HL-60 (cell line): ENCODE measurements at regions not wholly inside any gene's neighbourhood (a gene's known extent, or its start where the extent isn't known, plus 50 kb on each side); places are given as distances from the start of the nearest gene placed in this dataset.
"Not testable (repeated sequence)": the region's sequence is repeated elsewhere in the genome, so short reads cannot be mapped to it uniquely, and the experiment has no call there.

Experiments
- CTCF ChIP-seq: IDR thresholded peaks from one replicate; pipeline ENCODE4 v1.5.1; 2011; ENCODE audit warnings: low read length, control low read depth, inconsistent platforms; ENCODE audit not compliant: insufficient read depth
- GABPA ChIP-seq: IDR thresholded peaks from 2 replicates; pipeline ENCODE4 v1.6.1; 2012; ENCODE audit warnings: low read depth
- REST ChIP-seq: IDR thresholded peaks from 2 replicates; pipeline ENCODE4 v1.6.1; 2012; ENCODE audit warnings: low read depth; ENCODE audit not compliant: insufficient replicate concordance

- not testable (repeated sequence) for TF ChIP-seq CTCF, REST, GABPA
Observed at GRCh38 chr16:21356308-21356707, 78.2 kb upstream of the CRYM start.
